ENCODE measurements at regions not wholly inside any gene's neighbourhood (a gene's known extent, or its start where the extent isn't known, plus 50 kb on each side); places are given as distances from the start of the nearest gene placed in this dataset.

GRCh38 chrX:65610481-65610880 is 57.0 kb upstream of the MSN start:
- peaks cover 50% of the 10 kb centered on the region for H3K4me1 Mint-ChIP-seq
- H3K9me3 Mint-ChIP-seq = peaks cover 2% of the 10 kb centered on the region
- no peak for ATAC-seq
- no peak overlapping the region for H3K27ac Mint-ChIP-seq
- H3K27me3 Mint-ChIP-seq = no peaks in the 10 kb centered on the region
- no peak overlapping the region for H3K4me3 Mint-ChIP-seq
- no peak for DNase-seq
- H3K36me3 Mint-ChIP-seq (ENCODE audit: low read depth) = peaks cover 1% of the 10 kb centered on the region

GRCh38 chrX:65610040-65610439 is 57.4 kb upstream of the MSN start:
- Mint-ChIP-seq H3K27me3 (no peaks in the 10 kb centered on the region), H3K4me3 (peak overlapping the region; percentile 8), H3K4me1 (peaks cover 54% of the 10 kb centered on the region), H3K9me3 (peaks cover 7% of the 10 kb centered on the region), H3K27ac (peak overlapping the region; percentile 60), H3K36me3 (ENCODE audit: low read depth) (peaks cover 3% of the 10 kb centered on the region)
- DNase-seq (no peak), ATAC-seq (no peak)

GRCh38 chrX:65609237-65609636 is 58.2 kb upstream of the MSN start:
- ATAC-seq (no peak), DNase-seq (no peak)
- Mint-ChIP-seq H3K27ac (peak overlapping the region; percentile 60), H3K4me1 (peaks cover 61% of the 10 kb centered on the region), H3K4me3 (no peak overlapping the region), H3K36me3 (ENCODE audit: low read depth) (peaks cover 3% of the 10 kb centered on the region), H3K9me3 (peaks cover 7% of the 10 kb centered on the region), H3K27me3 (no peaks in the 10 kb centered on the region)

- H3K27ac Mint-ChIP-seq = peak overlapping the region; percentile 69
These were observed 59.4 kb upstream of the MSN start for GRCh38 chrX:65608026-65608425.

GRCh38 chrX:65607070-65607742 is 60.2 kb upstream of the MSN start:
- peak; percentile 95 for ATAC-seq
- Mint-ChIP-seq H3K4me1 (peaks cover 68% of the 10 kb centered on the region), H3K27me3 (no peaks in the 10 kb centered on the region), H3K27ac (peak overlapping the region; percentile 73), H3K4me3 (no peak overlapping the region), H3K36me3 (ENCODE audit: low read depth) (peaks cover 3% of the 10 kb centered on the region), H3K9me3 (peaks cover 12% of the 10 kb centered on the region)
- no peak for DNase-seq

More at GRCh38 chrX:65608026-65608425, 59.4 kb upstream of the MSN start:
- Mint-ChIP-seq H3K4me1 (peaks cover 60% of the 10 kb centered on the region), H3K27me3 (no peaks in the 10 kb centered on the region), H3K9me3 (peaks cover 12% of the 10 kb centered on the region), H3K36me3 (ENCODE audit: low read depth) (peaks cover 3% of the 10 kb centered on the region), H3K4me3 (no peak overlapping the region)
- DNase-seq (no peak), ATAC-seq (no peak)

GRCh38 chrX:65602221-65602560 is 65.3 kb upstream of the MSN start:
- H3K4me1 Mint-ChIP-seq = peaks cover 77% of the 10 kb centered on the region
- DNase-seq (no peak), ATAC-seq (no peak)
- H3K27ac Mint-ChIP-seq = peak overlapping the region; percentile 95
- peaks cover 12% of the 10 kb centered on the region for H3K9me3 Mint-ChIP-seq
- peaks cover 3% of the 10 kb centered on the region for H3K36me3 Mint-ChIP-seq (ENCODE audit: low read depth)
- no peaks in the 10 kb centered on the region for H3K27me3 Mint-ChIP-seq
- H3K4me3 Mint-ChIP-seq = no peak overlapping the region

GRCh38 chrX:65601530-65602220 is 65.8 kb upstream of the MSN start:
- H3K36me3 Mint-ChIP-seq (ENCODE audit: low read depth) = peaks cover 3% of the 10 kb centered on the region
- H3K27me3 Mint-ChIP-seq = no peaks in the 10 kb centered on the region
- DNase-seq = peak; percentile 52
- H3K4me1 Mint-ChIP-seq = peaks cover 77% of the 10 kb centered on the region
- peak overlapping the region; percentile 95 for H3K27ac Mint-ChIP-seq
- peak overlapping the region; percentile 32 for H3K4me3 Mint-ChIP-seq
- ATAC-seq = peak; percentile 79
- peaks cover 12% of the 10 kb centered on the region for H3K9me3 Mint-ChIP-seq

- DNase-seq (no peak), ATAC-seq (peak; percentile 87)
- H3K4me1 Mint-ChIP-seq = peaks cover 81% of the 10 kb centered on the region
- peaks cover 3% of the 10 kb centered on the region for H3K36me3 Mint-ChIP-seq (ENCODE audit: low read depth)
- H3K4me3 Mint-ChIP-seq = peak overlapping the region; percentile 32
- peak overlapping the region; percentile 95 for H3K27ac Mint-ChIP-seq
- peaks cover 12% of the 10 kb centered on the region for H3K9me3 Mint-ChIP-seq
- no peaks in the 10 kb centered on the region for H3K27me3 Mint-ChIP-seq
These were observed 66.3 kb upstream of the MSN start for GRCh38 chrX:65601126-65601525.

GRCh38 chrX:65600106-65600505 is 65.5 kb upstream of the LAS1L start:
- peaks cover 6% of the 10 kb centered on the region for H3K9me3 Mint-ChIP-seq
- no peaks in the 10 kb centered on the region for H3K27me3 Mint-ChIP-seq
- no peaks in the 10 kb centered on the region for H3K36me3 Mint-ChIP-seq (ENCODE audit: low read depth)
- H3K4me3 Mint-ChIP-seq = peak overlapping the region; percentile 48
- H3K27ac Mint-ChIP-seq = peak overlapping the region; percentile 95
- H3K4me1 Mint-ChIP-seq = peaks cover 81% of the 10 kb centered on the region
- ATAC-seq (no peak), DNase-seq (no peak)

GRCh38 chrX:65598559-65599147 is 64.1 kb upstream of the LAS1L start:
- ATAC-seq = no peak
- DNase-seq = no peak
- Mint-ChIP-seq H3K4me3 (peak overlapping the region; percentile 78), H3K36me3 (ENCODE audit: low read depth) (no peaks in the 10 kb centered on the region), H3K9me3 (peaks cover 2% of the 10 kb centered on the region), H3K27me3 (no peaks in the 10 kb centered on the region), H3K27ac (peak overlapping the region; percentile 86), H3K4me1 (peaks cover 86% of the 10 kb centered on the region)

GRCh38 chrX:65596270-65597034 is 61.9 kb upstream of the LAS1L start:
- Mint-ChIP-seq H3K36me3 (ENCODE audit: low read depth) (no peaks in the 10 kb centered on the region), H3K9me3 (no peaks in the 10 kb centered on the region), H3K27ac (peak overlapping the region; percentile 98), H3K4me3 (peak overlapping the region; percentile 62), H3K4me1 (peaks cover 69% of the 10 kb centered on the region), H3K27me3 (no peaks in the 10 kb centered on the region)
- ATAC-seq (peak; percentile 60), DNase-seq (peak; percentile 34)

- Mint-ChIP-seq H3K4me3 (peak overlapping the region; percentile 73), H3K27me3 (no peaks in the 10 kb centered on the region), H3K27ac (peak overlapping the region; percentile 98), H3K9me3 (no peaks in the 10 kb centered on the region), H3K4me1 (peaks cover 59% of the 10 kb centered on the region), H3K36me3 (ENCODE audit: low read depth) (no peaks in the 10 kb centered on the region)
- DNase-seq (peak; percentile 94), ATAC-seq (peak; percentile 85)
These were observed 60.9 kb upstream of the LAS1L start for GRCh38 chrX:65595460-65595876.

- ATAC-seq = no peak
- H3K27me3 Mint-ChIP-seq = no peaks in the 10 kb centered on the region
- no peaks in the 10 kb centered on the region for H3K36me3 Mint-ChIP-seq (ENCODE audit: low read depth)
- H3K4me3 Mint-ChIP-seq = no peak overlapping the region
- no peaks in the 10 kb centered on the region for H3K9me3 Mint-ChIP-seq
- H3K27ac Mint-ChIP-seq = no peak overlapping the region
- peaks cover 22% of the 10 kb centered on the region for H3K4me1 Mint-ChIP-seq
- no peak for DNase-seq
These were observed 56.6 kb upstream of the LAS1L start for GRCh38 chrX:65591206-65591605.

GRCh38 chrX:65589304-65589703 is 54.7 kb upstream of the LAS1L start:
- Mint-ChIP-seq H3K4me3 (no peak overlapping the region), H3K27me3 (no peaks in the 10 kb centered on the region), H3K9me3 (no peaks in the 10 kb centered on the region), H3K27ac (no peak overlapping the region), H3K36me3 (ENCODE audit: low read depth) (no peaks in the 10 kb centered on the region), H3K4me1 (peaks cover 8% of the 10 kb centered on the region)
- no peak for DNase-seq
- ATAC-seq = no peak
